Neural cell (in vitro differentiated cells): ENCODE measurements at regions not wholly inside any gene's neighbourhood (a gene's known extent, or its start where the extent isn't known, plus 50 kb on each side); places are given as distances from the start of the nearest gene placed in this dataset.

Source experiments
- EP300 ChIP-seq: fragments of 450-650 bp; conservative IDR thresholded peaks from 2 replicates; pipeline ENCODE4 v1.6.1; 2014; ENCODE audit warnings: antibody characterized with exemption, mild to moderate bottlenecking, moderate library complexity; ENCODE audit not compliant: poor library complexity, severe bottlenecking
- EZH2 ChIP-seq: fragments of 200-600, 300-800 bp; shearing (Covaris generic), sonication (generic); IDR thresholded peaks from 2 replicates; pipeline ENCODE4 v1.6.1; 2014; ENCODE audit warnings: antibody characterized with exemption, low read length, borderline replicate concordance, mild to moderate bottlenecking; ENCODE audit not compliant: insufficient read depth, poor library complexity, severe bottlenecking
- POLR2AphosphoS5 ChIP-seq: IDR thresholded peaks from 2 replicates; pipeline ENCODE4 v1.6.1; 2012
- RAD21 ChIP-seq: fragments of 450-650 bp; conservative IDR thresholded peaks from 2 replicates; pipeline ENCODE4 v1.6.1; 2014; ENCODE audit warnings: antibody characterized with exemption, mild to moderate bottlenecking, moderate library complexity
- SMC3 ChIP-seq: fragments of 450-650 bp; conservative IDR thresholded peaks from 2 replicates; pipeline ENCODE4 v1.6.1; 2014; ENCODE audit warnings: antibody characterized with exemption, mild to moderate bottlenecking, moderate library complexity; ENCODE audit not compliant: poor library complexity
- TAF1 ChIP-seq: IDR thresholded peaks from 2 replicates; pipeline ENCODE4 v1.6.1; 2012; ENCODE audit warnings: low read depth
- TF ChIP-seq, protein P1 (sequence below): fragments of 450-650 bp; IDR thresholded peaks from 2 replicates; pipeline ENCODE4 v1.5.1; 2014; ENCODE audit warnings: antibody characterized with exemption, mild to moderate bottlenecking, moderate library complexity; ENCODE audit not compliant: poor library complexity, severe bottlenecking
- TF ChIP-seq, protein P2 (sequence below): IDR thresholded peaks from 2 replicates; pipeline ENCODE4 v1.6.1; 2012; ENCODE audit warnings: borderline replicate concordance

GRCh38 chr5:57710126-57710525 is 227.5 kb upstream of the ACTBL2 start:
- TF ChIP-seq SMC3 (no peak), RAD21 (no peak), EZH2 (no peak), POLR2AphosphoS5 (no peak), EP300 (no peak), TAF1 (no peak)
- TF ChIP-seq, protein P1, sequence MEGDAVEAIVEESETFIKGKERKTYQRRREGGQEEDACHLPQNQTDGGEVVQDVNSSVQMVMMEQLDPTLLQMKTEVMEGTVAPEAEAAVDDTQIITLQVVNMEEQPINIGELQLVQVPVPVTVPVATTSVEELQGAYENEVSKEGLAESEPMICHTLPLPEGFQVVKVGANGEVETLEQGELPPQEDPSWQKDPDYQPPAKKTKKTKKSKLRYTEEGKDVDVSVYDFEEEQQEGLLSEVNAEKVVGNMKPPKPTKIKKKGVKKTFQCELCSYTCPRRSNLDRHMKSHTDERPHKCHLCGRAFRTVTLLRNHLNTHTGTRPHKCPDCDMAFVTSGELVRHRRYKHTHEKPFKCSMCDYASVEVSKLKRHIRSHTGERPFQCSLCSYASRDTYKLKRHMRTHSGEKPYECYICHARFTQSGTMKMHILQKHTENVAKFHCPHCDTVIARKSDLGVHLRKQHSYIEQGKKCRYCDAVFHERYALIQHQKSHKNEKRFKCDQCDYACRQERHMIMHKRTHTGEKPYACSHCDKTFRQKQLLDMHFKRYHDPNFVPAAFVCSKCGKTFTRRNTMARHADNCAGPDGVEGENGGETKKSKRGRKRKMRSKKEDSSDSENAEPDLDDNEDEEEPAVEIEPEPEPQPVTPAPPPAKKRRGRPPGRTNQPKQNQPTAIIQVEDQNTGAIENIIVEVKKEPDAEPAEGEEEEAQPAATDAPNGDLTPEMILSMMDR, result no peak
- TF ChIP-seq, protein P2, sequence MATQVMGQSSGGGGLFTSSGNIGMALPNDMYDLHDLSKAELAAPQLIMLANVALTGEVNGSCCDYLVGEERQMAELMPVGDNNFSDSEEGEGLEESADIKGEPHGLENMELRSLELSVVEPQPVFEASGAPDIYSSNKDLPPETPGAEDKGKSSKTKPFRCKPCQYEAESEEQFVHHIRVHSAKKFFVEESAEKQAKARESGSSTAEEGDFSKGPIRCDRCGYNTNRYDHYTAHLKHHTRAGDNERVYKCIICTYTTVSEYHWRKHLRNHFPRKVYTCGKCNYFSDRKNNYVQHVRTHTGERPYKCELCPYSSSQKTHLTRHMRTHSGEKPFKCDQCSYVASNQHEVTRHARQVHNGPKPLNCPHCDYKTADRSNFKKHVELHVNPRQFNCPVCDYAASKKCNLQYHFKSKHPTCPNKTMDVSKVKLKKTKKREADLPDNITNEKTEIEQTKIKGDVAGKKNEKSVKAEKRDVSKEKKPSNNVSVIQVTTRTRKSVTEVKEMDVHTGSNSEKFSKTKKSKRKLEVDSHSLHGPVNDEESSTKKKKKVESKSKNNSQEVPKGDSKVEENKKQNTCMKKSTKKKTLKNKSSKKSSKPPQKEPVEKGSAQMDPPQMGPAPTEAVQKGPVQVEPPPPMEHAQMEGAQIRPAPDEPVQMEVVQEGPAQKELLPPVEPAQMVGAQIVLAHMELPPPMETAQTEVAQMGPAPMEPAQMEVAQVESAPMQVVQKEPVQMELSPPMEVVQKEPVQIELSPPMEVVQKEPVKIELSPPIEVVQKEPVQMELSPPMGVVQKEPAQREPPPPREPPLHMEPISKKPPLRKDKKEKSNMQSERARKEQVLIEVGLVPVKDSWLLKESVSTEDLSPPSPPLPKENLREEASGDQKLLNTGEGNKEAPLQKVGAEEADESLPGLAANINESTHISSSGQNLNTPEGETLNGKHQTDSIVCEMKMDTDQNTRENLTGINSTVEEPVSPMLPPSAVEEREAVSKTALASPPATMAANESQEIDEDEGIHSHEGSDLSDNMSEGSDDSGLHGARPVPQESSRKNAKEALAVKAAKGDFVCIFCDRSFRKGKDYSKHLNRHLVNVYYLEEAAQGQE, result no peak
